Trophoblast cell (in vitro differentiated cells and primary cell): ENCODE measurements at regions not wholly inside any gene's neighbourhood (a gene's known extent, or its start where the extent isn't known, plus 50 kb on each side); places are given as distances from the start of the nearest gene placed in this dataset.

ENCODE experiments used
- DNase-seq, 2 donors: peaks; one replicate each; pipeline ENCODE4 v3.0.0-alpha.2; 2016
- H2AFZ ChIP-seq: 2 replicates; pipeline ENCODE4 v1.6.1; 2013; ENCODE audit warnings: low read length, moderate library complexity, mild to moderate bottlenecking; ENCODE audit not compliant: insufficient read depth, poor library complexity
- H2AK5ac ChIP-seq: 2 replicates; pipeline ENCODE4 v1.6.1; 2013; ENCODE audit warnings: mild to moderate bottlenecking, low read length
- H2BK120ac ChIP-seq: 2 replicates; pipeline ENCODE4 v1.6.1; 2013; ENCODE audit warnings: low read length, mild to moderate bottlenecking, moderate library complexity; ENCODE audit not compliant: insufficient read depth, poor library complexity
- H2BK12ac ChIP-seq: 2 replicates; pipeline ENCODE4 v1.6.1; 2013; ENCODE audit warnings: mild to moderate bottlenecking, low read length, moderate library complexity
- H2BK5ac ChIP-seq: 2 replicates; pipeline ENCODE4 v1.6.1; 2013; ENCODE audit warnings: low read length, low read depth, moderate library complexity, mild to moderate bottlenecking; ENCODE audit not compliant: poor library complexity
- H3K14ac ChIP-seq: 2 replicates; pipeline ENCODE4 v1.6.1; 2013; ENCODE audit warnings: mild to moderate bottlenecking, low read length
- H3K18ac ChIP-seq: 2 replicates; pipeline ENCODE4 v1.6.1; 2013; ENCODE audit warnings: mild to moderate bottlenecking, low read length
- H3K23ac ChIP-seq: 2 replicates; pipeline ENCODE4 v1.6.1; 2013; ENCODE audit warnings: low read length
- H3K27ac ChIP-seq: 2 replicates; pipeline ENCODE4 v1.5.1; 2013; ENCODE audit warnings: low read depth, mild to moderate bottlenecking, inconsistent platforms, low read length, moderate library complexity
- H3K27me3 ChIP-seq: 2 replicates; pipeline ENCODE4 v1.6.1; 2013; ENCODE audit warnings: inconsistent platforms, mild to moderate bottlenecking, low read length, moderate library complexity; ENCODE audit not compliant: insufficient read depth
- H3K36me3 ChIP-seq, 2 experiments: 1 replicate in 1 of 2; 2 replicates in 1 of 2; pipeline ENCODE4 v1.6.1; 2013; ENCODE audit warnings: low read length in 2 of 2, mild to moderate bottlenecking in 2 of 2, moderate library complexity in 1 of 2; ENCODE audit not compliant: insufficient read depth in 2 of 2, control insufficient read depth in 1 of 2
- H3K4ac ChIP-seq: 2 replicates; pipeline ENCODE4 v1.6.1; 2013; ENCODE audit warnings: low read depth, mild to moderate bottlenecking, low read length, moderate library complexity
- H3K4me1 ChIP-seq, 2 experiments: 1 replicate in 1 of 2; 2 replicates in 1 of 2; pipeline ENCODE4 v1.6.1; 2013; ENCODE audit warnings: low read length in 2 of 2, mild to moderate bottlenecking in 2 of 2, moderate library complexity in 1 of 2; ENCODE audit not compliant: insufficient read depth in 2 of 2, control insufficient read depth in 1 of 2
- H3K4me2 ChIP-seq: 2 replicates; pipeline ENCODE4 v1.6.1; 2013; ENCODE audit warnings: inconsistent platforms, mild to moderate bottlenecking, low read length, moderate library complexity
- H3K4me3 ChIP-seq: 2 replicates; pipeline ENCODE4 v1.5.1; 2013; ENCODE audit warnings: mild to moderate bottlenecking, low read depth, low read length, inconsistent platforms
- H3K79me1 ChIP-seq: one replicate; pipeline ENCODE4 v1.6.1; 2013; ENCODE audit warnings: low read length
- H3K79me2 ChIP-seq: 2 replicates; pipeline ENCODE4 v1.6.1; 2013; ENCODE audit warnings: low read length, mild to moderate bottlenecking; ENCODE audit not compliant: control insufficient read depth, insufficient read depth, poor library complexity
- H3K9ac ChIP-seq: 2 replicates; pipeline ENCODE4 v1.6.1; 2013; ENCODE audit warnings: mild to moderate bottlenecking, low read length
- H3K9me3 ChIP-seq: 2 replicates; pipeline ENCODE4 v1.6.1; 2013; ENCODE audit warnings: low read depth, mild to moderate bottlenecking, control low read depth, inconsistent platforms, low read length; ENCODE audit not compliant: insufficient read depth
- H4K12ac ChIP-seq: 2 replicates; pipeline ENCODE4 v1.6.1; 2013; ENCODE audit warnings: low read depth, mild to moderate bottlenecking, low read length, moderate library complexity
- H4K8ac ChIP-seq: 2 replicates; pipeline ENCODE4 v1.6.1; 2013; ENCODE audit warnings: low read depth, mild to moderate bottlenecking, low read length, moderate library complexity
- H4K91ac ChIP-seq: one replicate; pipeline ENCODE4 v1.6.1; 2013; ENCODE audit warnings: low read depth, mild to moderate bottlenecking, low read length, moderate library complexity
- WGBS: extraction: QIAGEN DNeasy Blood & Tissue Kit; methylation state at CpG from one replicate; pipeline ENCODE4 v1.1.7; 2013; ENCODE audit warnings: missing lambda C conversion rate; ENCODE audit not compliant: insufficient read length, insufficient coverage; ENCODE audit errors: extremely low coverage; 5-methylcytosine and 5-hydroxymethylcytosine counted together

DNA sequence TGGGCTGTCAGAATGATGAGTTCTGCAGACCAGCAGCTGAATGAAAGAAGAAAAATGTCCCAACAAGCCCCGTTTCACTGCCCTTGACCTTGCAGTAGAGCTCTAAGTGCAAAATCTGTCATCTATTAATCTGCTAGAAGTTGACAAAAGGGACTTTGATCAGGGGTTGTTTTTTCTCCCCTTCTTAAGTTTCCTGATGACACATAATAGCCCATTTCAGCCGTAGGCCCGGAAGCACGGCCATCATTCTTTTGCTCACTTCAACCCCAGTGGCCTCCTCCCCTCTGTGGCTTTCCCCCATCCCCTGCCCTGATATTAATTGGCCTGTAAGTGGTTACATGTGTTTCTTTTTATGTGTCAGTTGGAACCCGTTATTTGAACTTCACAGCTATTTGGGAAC lies 298.9 kb downstream of the RPLP1 start:
- Histone ChIP-seq H3K27me3 (no peaks in the 10 kb centered on the region), H3K79me1 (no peaks in the 10 kb centered on the region), H3K4me3 (no peak overlapping the region), H2BK12ac (no peak overlapping the region), H3K4me1 (peaks cover 0 to 5% of the 10 kb centered on the region in 2 experiments), H3K9ac (no peak overlapping the region), H4K12ac (no peak overlapping the region), H3K9me3 (peaks cover 3% of the 10 kb centered on the region), H3K4ac (no peak overlapping the region), H3K79me2 (no peaks in the 10 kb centered on the region), H3K36me3 (no peaks in the 10 kb centered on the region), H3K4me2 (no peak overlapping the region), H3K23ac (no peak overlapping the region), H4K8ac (no peak overlapping the region), H3K18ac (no peak overlapping the region), H4K91ac (no peak overlapping the region), H3K27ac (no peak overlapping the region), H3K14ac (no peak overlapping the region), H2AFZ (no peak overlapping the region), H2AK5ac (no peak overlapping the region), H2BK120ac (no peak overlapping the region), H2BK5ac (no peak overlapping the region)
- DNase-seq, result no peak
- WGBS, result no CpG with 5 or more reads among the region's 5 CpGs

DNA sequence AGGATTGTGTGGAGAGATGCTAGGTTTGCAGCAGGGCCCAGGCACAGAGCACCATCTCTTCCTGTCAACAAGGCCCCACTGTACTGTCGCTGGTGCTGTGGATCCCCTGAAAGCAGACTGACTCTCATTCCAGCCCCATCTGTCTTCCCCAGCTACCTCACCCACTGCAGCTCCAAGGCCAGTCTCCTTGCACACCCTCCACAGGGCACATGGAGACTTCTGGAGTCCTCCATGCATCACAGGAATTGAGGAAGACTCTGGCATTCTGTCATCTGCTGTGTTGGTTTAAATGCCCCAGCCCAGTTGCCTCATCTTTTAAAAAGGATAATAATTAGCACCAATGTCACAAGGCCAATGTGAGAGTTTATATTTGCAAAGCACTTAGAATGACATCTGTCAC lies 301.2 kb downstream of the RPLP1 start:
- H3K79me1 ChIP-seq, result no peaks in the 10 kb centered on the region
- H4K8ac ChIP-seq, result no peak overlapping the region
- H2AFZ ChIP-seq, result no peak overlapping the region
- no peak overlapping the region for H4K91ac ChIP-seq
- no peak for DNase-seq
- no peak overlapping the region for H4K12ac ChIP-seq
- H3K4ac ChIP-seq, result no peak overlapping the region
- no peak overlapping the region for H2AK5ac ChIP-seq
- H3K14ac ChIP-seq, result no peak overlapping the region
- H3K4me1 ChIP-seq, result peaks cover 0 to under 1% of the 10 kb centered on the region in 2 experiments
- no peak overlapping the region for H2BK5ac ChIP-seq
- H2BK12ac ChIP-seq, result no peak overlapping the region
- H3K4me3 ChIP-seq, result no peak overlapping the region
- H3K9me3 ChIP-seq, result peaks cover 3% of the 10 kb centered on the region
- no CpG with 5 or more reads among the region's 1 CpG for WGBS
- no peaks in the 10 kb centered on the region for H3K27me3 ChIP-seq
- H3K4me2 ChIP-seq, result no peak overlapping the region
- H3K23ac ChIP-seq, result no peak overlapping the region
- H3K79me2 ChIP-seq, result no peaks in the 10 kb centered on the region
- no peak overlapping the region for H3K9ac ChIP-seq
- H3K36me3 ChIP-seq, result no peaks in the 10 kb centered on the region
- H3K18ac ChIP-seq, result no peak overlapping the region
- H2BK120ac ChIP-seq, result no peak overlapping the region
- no peak overlapping the region for H3K27ac ChIP-seq

DNA sequence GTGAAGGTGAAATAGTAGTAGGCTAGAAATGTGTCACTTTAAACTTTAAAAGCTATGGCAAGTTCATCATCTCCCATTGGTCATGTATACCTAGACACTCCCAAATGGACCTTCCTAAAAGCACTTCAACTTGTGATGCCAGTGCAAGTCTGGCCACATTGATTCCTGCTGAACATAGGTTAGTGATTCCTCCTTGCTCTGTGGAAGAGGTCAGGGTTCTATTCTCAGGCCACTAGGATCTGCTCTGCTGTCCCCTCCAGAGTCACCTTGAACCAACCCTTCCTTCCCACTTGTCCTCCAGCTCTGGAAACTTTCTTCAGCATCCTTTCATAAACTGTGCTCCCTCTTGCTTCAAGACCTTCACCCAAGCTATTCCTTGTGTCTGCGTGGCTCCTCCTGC lies 301.7 kb downstream of the RPLP1 start:
- Histone ChIP-seq H3K9me3 (peaks cover 3% of the 10 kb centered on the region), H2BK5ac (no peak overlapping the region), H3K4me2 (no peak overlapping the region), H3K4me1 (peaks cover 0 to 4% of the 10 kb centered on the region in 2 experiments), H3K18ac (no peak overlapping the region), H2BK120ac (no peak overlapping the region), H4K91ac (no peak overlapping the region), H3K9ac (no peak overlapping the region), H3K79me1 (no peaks in the 10 kb centered on the region), H3K79me2 (no peaks in the 10 kb centered on the region), H3K27ac (no peak overlapping the region), H2AK5ac (no peak overlapping the region), H4K12ac (no peak overlapping the region), H3K36me3 (no peaks in the 10 kb centered on the region), H3K27me3 (no peaks in the 10 kb centered on the region), H3K4ac (no peak overlapping the region), H3K23ac (no peak overlapping the region), H3K4me3 (no peak overlapping the region), H3K14ac (no peak overlapping the region), H2BK12ac (no peak overlapping the region), H2AFZ (no peak overlapping the region), H4K8ac (no peak overlapping the region)
- no peak for DNase-seq
- WGBS, result no CpG with 5 or more reads among the region's 1 CpG

DNA sequence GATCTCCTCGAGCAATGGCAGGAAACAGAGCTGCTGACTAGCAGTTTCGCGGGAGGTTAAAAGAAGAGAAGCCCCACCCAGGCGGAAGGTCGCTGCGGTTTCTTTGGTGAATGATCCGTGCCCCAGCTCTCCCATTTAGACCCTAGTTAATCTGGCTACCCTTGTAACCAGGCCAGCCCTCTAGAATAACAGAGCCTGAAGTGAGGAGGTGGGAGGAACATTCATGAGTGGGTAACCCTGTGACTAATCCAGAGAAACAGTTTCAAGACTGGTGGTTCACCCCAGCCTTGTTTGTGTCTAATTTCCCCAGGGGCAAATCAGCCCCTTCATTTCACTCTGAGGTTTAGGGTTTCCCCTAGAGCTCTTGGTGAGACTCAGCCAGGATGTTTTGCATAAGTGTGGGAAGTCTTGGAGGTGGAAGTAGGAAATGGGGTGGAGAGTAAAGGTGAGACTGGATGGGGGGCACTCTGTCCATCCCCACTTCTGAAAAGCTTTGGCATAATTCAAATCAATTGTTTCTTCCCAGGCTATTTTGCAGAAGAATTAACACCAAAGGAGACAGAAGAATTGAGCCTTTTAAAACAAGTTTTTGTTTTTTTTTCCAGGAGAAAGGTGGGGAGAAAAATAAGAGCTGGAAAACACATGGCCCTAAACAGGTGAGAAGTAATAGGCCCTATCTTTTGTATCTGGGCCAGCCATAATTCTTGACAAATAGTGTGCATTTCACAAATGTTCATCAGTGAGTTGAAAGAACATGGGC lies 303.1 kb downstream of the RPLP1 start:
- H3K36me3 ChIP-seq, result no peaks in the 10 kb centered on the region
- no peak overlapping the region for H2BK120ac ChIP-seq
- H3K4me3 ChIP-seq, result no peak overlapping the region
- H2AK5ac ChIP-seq, result no peak overlapping the region
- no peaks in the 10 kb centered on the region for H3K79me1 ChIP-seq
- no peaks in the 10 kb centered on the region for H3K27me3 ChIP-seq
- no peak overlapping the region for H3K18ac ChIP-seq
- no peaks in the 10 kb centered on the region for H3K79me2 ChIP-seq
- H3K27ac ChIP-seq, result no peak overlapping the region
- no peak overlapping the region for H4K91ac ChIP-seq
- H3K9me3 ChIP-seq, result peaks cover 3% of the 10 kb centered on the region
- H3K14ac ChIP-seq, result no peak overlapping the region
- DNase-seq, result no peak
- H4K12ac ChIP-seq, result no peak overlapping the region
- no peak overlapping the region for H3K23ac ChIP-seq
- no CpG with 5 or more reads among the region's 7 CpGs for WGBS
- no peak overlapping the region for H2BK5ac ChIP-seq
- H2AFZ ChIP-seq, result no peak overlapping the region
- no peak overlapping the region for H2BK12ac ChIP-seq
- H3K4me2 ChIP-seq, result no peak overlapping the region
- no peak overlapping the region for H3K4ac ChIP-seq
- H3K4me1 ChIP-seq, result peaks cover 3 to 8% of the 10 kb centered on the region in 2 experiments
- no peak overlapping the region for H4K8ac ChIP-seq
- H3K9ac ChIP-seq, result no peak overlapping the region
